ENCODE measurements at regions not wholly inside any gene's neighbourhood (a gene's known extent, or its start where the extent isn't known, plus 50 kb on each side); places are given as distances from the start of the nearest gene placed in this dataset.

DNA sequence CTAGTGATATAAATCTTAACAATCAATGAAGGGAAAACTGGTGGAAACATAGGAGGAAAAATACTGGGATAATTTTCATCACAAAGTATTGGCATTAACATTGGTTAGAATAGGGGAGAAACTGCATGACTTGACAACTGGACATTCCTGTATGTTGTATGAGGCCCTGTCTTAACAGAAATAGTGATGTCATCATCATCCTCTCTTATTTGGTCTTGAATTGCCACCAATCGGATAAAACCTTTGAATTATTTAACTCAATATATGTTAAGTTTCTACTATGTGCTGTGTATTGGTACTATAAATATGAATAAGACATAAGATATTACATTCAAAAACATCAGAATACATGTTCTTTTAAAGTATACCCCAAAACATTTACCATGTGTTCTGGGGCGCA lies 130.1 kb upstream of the CCDC54 start:
- DNase-seq = no peak

DNA sequence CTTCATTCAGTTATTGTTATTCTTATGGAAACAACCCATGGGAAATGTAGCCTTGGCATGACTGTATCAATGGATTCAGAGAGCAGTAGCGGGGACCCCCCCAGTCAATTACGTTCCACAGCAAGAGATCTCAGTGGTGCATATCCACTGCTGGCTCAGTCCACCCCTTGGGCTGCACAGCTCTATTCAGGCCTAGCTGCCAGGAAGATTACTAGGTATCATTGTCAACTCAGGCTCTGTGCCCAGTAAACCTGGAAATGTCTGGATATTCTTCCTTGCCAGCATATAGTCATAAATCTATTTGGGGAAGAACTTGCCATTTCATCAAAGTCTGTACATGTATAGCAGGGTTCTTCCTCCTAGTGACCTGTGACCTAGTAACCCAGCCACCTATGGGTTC lies 128.1 kb upstream of the CCDC54 start:
- no peak for DNase-seq

DNA sequence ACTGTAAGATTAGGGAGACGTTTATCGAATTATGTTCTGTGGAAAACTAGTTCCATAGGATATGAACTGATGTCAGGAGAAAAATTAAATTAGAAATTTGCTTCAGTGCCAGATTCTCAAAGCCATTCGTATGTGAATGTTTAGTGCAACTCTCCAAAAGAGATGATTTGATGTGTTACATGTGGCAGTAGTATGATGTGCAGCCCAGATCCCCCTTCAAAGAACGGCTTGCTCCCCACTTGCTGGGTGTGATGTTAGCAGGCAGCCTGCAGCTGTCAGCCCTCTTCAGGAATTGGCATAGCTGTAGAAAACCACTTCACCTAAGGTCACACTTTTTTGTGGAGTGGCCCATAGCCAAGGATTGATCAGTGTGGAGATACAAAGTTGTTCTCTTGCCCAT lies 127.0 kb upstream of the CCDC54 start:
- DNase-seq = no peak

DNA sequence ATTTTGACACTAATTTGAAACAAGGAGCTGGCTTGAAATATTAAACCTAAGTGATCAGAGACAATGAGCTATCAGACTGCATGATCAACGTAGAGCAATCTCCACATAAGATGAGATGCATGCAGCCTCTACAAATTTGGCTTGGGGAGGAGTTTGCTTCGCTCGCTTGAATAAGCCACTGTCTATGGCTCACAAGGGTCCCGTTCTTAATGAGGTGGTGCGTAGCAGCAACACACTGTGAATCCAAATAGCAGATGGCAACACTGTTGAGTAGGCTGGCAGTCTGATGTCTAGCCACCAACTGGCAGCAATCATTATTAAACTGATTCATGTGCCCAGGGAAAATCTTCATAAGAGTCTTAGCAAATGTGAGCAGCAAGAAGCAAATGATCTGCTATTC lies 125.4 kb upstream of the CCDC54 start:
- DNase-seq = no peak

DNA sequence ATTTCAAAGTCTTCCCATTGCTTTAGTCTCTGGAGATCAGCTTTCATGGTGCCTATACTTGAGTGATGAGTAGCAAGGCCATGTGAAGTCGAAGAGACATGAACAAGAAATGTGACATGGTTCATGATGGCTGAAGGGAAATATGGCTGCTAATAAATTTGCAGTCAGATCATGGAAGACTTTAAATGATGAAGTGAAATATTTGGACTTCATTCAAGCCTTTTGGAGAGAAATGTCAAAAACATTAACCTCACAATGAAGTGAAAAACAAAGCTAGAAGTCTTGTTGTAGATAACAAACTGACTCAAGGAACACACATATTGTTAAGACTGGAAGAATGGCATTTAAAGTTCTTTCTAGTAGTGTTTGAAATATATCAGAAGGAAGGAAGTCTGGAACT lies 120.3 kb upstream of the CCDC54 start:
- no peak for DNase-seq

DNA sequence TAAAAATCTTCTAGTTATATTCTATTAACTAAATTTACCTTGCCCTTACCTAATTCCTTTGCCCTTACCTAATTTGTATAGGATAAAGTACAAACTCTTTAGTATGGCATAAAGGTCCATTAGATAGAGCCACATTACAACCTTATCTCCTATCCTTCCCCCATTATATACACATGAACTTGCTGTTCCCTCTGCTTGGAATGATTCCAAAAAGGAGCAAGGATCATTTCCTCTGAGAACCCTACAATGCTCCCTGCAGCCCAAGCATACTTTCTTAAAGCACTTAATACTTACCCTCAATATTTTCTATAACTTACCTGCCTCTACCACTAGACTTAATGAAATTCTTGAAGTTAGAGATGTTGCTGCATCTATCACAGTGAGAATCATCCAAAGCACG lies 118.9 kb upstream of the CCDC54 start:
- DNase-seq = no peak

DNA sequence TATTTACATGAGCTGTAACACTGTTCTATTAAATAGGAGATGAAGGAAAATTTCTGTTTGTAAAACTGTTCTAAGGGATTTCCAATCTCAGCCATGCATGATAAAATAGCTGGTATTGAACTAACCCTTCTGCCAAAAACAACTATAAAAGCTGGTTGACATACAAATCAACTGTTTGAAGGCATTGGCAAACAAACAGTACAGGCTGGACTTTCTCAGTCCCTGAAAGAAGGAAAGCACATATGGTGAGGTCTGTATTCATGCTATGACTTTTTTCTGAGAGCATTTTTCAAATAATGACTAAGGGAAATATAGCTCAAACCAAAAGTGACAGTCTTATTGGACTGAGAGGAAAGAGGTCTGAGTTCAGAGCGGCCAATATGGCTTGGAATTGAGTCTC lies 117.0 kb upstream of the CCDC54 start:
- no peak for DNase-seq

DNA sequence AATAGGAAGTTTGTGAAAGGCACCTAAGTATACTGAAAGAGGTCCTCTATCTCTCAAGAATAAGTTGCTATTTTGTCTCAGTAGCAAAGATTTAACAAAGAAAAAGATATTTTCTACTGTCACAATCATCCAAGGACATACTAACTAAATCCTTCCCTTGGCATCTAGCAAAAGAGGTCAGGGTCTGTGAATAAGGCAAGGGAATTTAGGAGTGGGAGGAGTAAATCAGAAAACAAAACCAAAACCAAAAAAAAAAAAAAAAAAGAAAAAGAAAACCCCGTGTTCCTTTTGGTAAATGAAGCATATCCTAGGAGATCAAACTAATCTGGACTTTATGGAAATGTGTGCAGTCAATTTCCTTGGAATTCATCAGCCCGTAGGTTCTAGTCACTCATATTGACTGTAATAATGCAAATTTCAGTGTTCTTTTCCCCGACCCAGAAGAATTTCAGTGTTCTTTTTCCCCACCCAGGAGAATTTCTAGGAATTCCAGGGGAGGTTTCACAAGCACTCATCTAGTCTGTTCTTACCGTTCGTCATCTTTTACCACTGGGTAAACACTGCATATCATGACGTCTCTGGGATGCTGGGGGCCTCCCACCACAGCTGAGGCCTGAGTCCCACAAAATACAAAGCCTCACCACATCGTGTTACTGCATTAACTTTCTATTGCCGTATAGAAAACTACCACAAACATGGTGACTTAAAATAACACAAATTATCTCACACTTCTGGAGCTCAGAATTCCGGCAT lies 113.8 kb upstream of the CCDC54 start:
- no peak for DNase-seq

DNA sequence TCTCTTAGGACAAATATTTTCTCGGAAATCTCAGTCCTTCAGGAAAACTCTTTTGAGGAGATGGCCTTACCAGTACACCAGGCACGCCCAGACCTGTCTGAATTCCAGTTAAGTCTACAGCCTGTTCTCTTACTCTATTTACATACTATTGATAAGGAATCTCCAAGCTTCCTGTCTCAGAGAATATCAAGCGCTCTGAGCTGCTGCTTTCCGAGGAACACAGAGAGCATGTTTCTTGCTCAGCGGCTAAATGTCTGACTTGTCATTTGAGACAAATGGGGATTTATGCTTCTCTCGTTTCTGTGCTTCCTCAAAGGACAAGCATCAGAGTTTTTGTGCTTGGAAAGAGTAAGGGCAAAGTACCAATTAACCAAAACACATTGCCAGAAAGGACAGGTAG lies 112.4 kb upstream of the CCDC54 start:
- no peak for DNase-seq

DNA sequence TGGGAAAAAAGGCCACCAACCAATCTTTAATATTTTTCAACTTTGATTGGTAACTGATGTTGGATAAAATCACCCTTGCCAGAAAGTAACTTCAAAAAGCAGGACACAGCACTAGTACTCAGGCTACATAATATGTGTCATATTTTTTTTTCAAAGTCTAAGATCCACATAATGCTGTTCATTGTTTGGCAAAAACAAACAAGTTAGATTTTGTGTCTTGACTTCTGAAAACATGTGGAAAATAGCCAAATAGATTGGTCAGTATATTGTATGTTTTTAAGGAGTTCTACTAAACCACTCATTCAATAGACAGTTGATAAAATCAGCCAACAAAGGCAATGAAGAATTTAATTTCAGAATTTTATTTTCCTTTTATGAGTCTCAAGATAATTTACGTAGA lies 111.7 kb upstream of the CCDC54 start:
- no peak for DNase-seq

DNA sequence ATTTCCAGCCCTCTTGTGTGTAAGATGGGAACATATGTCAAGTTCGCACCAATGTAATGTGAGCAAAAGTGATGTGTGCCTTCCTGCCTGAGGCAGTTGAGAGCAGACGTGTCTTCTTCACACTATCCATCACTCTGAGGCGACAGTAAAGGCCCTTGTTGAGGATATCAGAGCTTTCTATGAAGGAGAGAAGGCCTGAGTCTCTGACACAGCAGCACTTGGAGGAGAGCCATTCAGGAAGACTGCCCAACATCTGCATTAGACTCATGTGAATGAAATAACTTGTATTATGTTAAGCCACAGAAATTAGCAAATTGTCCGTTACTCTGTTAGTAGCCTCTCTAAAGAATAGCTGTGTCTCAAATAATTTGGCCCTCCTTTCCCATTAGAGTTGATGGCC lies 108.8 kb upstream of the CCDC54 start:
- no peak for DNase-seq

DNA sequence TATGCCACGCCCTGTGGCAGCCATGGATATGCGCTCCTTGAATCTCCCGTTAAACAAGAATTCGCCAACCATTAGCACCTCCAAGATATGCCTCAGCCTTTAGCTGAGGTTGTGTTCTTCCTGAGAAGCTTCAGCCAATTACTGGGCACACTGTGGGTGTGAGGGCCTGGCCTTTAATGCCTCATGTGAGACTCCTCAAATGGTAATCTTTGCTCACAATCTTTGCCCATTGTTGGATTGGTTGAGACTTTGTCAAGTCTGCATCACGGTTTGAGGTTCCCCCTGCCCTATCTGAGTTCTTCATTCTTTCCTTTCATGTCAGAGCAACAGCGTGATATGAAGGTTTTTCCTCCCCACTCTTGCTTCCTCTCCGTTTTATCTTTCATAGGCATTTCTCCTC lies 108.1 kb upstream of the CCDC54 start:
- no peak for DNase-seq

DNA sequence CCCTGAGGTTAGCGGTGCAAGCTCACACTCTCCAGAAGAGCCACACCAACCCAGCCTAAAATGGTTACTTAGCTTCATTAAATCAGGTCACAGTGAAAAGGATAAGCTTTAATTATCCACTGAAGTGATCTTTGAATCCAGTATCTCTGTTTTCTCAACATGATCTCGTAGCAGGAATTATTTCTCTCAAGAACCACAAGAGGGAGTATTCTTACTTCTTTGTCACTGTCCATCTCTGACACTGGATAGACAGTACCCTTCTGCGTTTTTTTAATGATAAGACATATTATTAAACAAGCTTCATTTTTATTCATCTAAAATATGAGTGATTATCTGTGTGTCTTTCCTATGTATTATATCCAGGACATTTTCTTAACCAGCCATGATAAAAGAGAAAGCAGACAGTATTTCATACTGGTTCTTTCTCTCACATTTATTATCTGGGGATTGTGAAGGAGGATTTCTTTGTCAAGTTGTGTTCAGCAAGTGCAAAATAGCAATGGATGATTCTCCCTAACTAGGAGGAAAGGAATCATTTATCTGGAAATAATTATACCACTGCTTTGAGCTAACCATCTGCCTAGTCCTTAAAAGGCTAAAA lies 105.4 kb upstream of the CCDC54 start:
- DNase-seq = no peak

DNA sequence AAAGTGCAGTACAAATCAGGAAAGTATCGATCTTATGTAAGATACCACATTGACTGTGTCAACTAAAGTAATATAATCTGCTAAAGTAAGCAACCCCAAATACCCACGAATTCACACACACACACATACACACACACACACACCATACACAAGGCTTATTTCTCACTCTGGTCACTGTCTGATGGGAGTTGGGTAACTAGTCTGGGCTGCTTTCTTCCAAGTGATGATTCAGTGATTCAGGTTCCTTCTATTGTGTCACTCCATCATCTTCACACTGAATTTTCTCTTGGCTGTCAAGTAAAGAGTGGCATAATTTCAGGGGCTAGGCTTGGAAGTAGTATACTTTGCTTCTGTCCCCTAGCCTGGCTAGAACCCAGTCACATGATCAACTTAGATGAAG lies 104.8 kb upstream of the CCDC54 start:
- no peak for DNase-seq

DNA sequence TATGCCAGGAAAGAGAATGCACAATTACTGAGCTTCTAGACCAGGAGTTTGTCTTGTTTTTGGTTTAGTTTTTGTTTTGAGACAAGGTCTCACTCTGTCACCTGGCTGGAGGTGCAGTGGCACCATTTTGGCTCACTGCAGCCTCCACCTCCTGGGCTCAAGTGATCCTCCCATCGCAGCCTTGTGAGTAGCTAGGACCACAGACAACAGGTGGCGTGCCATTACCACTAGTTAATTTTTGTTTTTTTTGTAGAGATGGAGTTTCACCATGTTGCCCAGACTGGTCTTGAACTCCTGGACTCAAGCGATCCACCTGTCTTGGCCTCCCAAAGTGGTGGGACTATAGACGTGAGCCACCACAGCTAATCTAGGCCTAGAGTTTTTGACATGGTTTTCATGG lies 104.4 kb upstream of the CCDC54 start:
- DNase-seq = no peak

DNA sequence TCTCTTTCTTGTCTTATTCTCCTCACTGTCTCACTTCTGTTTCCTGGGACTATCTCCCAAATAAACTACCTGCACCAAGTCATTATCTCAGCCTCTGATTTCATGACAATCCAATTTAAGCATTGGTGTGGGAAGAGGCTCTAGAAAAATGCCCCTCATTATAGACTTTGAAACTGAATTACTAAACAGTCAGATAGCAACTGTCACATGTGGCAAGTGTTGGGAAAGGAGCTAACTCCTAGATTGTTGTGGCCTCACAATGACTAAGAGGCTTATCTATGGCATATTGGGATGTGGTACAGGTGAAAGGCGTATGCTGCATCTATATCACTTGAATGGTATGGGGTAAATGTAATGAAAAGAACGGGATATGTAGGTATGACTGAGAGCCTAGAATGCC lies 103.5 kb upstream of the CCDC54 start:
- no peak for DNase-seq

DNA sequence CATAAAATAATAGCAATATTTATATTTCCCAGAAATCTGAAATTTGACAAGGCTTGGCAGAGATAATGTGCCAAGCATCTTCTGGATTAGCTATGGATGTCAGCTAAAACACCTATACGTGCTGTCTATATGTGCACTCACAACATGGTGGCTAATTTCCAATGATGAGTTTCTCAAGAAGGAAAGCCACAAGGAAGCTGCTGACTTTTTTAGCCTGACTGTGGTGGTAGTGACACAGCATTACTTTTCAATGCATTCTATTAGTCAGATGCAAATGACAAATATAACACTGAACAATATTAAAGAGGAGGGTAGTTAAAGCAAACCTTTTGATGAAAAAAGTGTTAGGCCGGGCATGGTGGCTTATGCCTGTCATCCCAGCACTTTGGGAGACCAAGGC lies 101.7 kb upstream of the CCDC54 start:
- no peak for DNase-seq

DNA sequence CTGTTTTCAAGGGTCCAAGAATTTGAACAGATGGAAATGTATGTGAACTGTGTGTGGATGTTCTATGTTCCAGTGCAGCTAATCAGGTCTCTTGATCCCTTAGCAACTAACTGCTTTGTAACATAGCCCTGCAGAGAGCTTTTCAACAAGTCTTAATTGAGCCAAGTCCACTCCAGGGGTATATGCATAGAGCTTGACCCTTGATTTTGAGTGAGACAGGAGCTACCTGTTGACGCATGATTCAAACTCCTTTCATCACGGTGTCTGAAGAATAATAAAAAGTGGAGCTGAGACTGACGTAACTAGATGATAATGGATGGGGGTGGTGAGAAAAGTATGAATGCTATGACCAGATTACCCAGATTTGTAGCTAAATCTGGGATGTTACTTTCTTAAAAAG lies 93.3 kb upstream of the CCDC54 start:
- no peak for DNase-seq

DNA sequence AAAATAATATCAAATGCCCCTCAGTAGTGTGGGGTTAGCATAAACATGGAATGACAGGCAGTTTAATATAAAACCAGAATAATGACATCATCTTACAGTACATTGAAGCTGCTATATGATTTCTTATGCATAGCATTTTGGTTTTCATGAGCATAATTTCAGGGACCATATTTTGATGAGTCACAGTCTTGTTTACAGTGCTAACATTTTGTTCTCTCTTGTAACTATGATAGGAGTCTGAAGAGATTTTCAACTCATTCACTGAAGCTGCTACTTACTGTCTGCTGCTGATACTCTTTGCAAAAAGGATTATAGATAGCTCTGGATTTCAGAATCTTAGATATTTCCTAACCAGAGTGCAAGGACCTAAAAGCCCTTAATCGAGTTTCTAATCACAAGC lies 92.6 kb upstream of the CCDC54 start:
- DNase-seq = no peak

DNA sequence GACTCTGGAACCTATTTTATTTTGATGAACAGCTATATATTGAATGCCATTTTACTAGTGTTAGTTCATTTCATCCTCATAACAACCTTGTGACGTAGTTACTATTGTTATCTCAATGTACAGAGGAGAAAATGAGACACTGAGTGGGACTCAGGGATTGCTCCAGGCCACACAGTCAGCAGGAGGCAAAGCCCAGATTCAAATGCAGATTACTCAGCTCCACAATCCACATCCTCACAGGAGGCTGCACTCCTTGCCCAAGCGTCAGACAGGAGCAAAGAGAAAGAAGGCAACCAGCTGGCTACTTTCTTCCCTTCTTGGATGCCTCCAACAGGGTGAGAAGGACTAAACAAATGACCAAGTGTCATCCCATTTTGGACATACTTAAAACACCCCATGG lies 92.0 kb upstream of the CCDC54 start:
- DNase-seq = no peak

DNA sequence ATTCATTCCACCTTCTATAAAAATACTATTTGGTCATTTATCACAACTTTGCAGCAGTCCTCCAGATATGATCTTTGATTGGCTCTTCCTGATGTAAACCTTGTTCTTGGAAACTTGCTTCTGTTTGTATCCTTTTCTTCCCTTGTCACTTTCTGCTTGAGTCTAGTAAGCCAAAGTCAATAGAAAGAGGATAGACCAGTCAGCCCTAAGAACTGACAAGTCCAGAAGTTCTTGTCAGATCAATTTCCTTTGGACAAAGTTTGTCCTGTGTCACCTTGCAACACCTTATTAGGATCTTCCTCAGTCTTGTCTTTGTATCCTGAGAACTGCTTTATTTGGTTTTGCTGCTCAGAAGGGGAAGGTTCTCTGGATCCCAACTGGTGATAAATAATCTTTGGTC lies 87.9 kb upstream of the CCDC54 start:
- no peak for DNase-seq

DNA sequence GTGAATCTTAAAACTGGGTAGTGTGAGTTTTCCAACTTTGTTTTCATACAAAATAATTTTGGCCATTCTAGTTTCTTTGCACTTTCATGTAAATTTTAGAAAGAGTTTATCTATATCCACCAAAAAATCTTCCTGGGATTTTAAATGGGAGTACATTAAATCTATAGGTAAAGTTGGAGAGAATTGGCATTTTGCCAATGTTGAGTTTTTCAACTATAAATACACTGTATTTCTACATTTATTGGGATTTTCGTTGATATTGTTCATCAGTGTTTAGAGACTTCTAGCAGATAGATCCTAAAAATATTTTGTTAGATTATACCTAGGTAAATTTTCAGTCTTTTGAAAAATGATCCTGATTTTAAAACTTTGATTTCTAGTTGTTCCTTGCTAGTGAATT lies 83.1 kb upstream of the CCDC54 start:
- no peak for DNase-seq

DNA sequence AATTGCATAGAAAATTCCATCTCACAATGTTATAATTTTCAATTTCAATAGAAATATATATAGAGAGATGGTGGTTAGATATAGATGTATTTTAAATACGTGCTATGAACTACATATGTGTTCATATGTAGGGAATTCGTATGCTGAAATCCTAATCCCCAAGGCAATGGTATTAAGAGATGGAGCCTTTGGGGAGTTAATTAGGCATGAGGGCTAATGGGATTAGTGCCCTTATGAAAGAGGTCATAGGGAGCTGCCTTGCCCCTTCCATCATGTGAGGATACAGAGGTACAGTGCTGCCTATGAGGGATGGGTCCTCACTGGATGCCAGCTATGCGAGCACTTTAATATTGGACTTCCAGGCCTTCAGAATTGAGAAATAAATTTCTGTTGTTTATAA lies 79.6 kb upstream of the CCDC54 start:
- DNase-seq = no peak

DNA sequence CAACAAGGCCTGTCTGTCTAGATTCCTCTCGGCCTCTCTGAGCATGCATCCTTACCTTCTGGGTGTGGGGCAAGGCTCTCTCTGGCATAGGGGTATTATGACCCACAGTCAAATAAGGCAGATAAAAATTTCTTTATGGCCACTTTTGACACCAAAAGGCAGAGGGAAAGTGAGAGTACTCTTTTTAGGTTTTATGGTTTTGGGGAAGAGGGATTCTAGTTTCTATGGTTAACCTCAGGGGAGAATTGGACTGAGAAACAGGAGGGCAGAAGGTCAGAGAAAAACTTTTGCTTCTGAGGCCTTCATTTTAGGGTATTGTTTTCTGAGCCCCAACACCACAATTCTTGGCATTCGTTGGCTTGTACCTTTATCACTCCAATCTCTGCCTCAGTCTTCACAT lies 70.0 kb upstream of the CCDC54 start:
- no peak for DNase-seq

DNA sequence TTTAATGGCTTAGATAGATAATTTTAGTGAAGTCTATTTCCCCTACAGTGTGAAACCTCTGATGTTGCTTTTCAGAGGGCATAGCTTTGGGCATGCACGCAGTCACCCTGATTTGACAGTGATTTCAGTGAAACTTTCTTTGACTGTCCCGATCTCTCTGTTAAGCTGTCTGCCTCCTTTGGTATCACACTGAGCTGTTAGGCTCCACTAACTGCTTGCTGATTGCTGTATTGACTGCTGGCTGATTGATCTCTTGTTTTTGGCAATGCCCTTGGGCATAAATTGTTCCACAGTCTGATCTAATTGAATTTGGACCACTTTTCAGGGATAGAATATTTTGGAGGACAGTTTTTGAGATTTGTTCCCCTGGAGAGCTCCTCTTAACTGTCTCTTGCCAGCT lies 68.5 kb upstream of the CCDC54 start:
- DNase-seq = no peak
